ENCODE measurements at regions not wholly inside any gene's neighbourhood (a gene's known extent, or its start where the extent isn't known, plus 50 kb on each side); places are given as distances from the start of the nearest gene placed in this dataset.

DNA sequence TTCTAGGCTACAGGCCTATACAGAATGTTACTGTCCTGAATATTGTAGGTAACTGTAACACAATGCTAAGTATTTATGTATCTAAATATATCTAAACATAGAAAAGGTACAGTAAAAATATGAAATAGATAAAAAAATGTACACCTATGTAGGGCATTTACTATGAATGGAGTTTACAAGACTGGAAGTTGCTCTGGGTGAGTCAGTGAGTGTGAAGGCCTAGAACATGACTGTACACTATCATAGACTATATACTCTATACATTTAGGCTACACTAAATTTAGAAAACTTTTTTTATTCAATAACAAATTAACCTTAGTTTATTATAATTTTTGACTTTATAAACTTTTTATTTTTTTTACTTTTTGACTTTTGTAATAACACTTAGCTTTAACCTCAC, 136.9 kb downstream of the DUSP10 start:
- DNase-seq (ENCODE audit: low read depth), result no peak
- no peak for TF ChIP-seq CTCF (conservative IDR thresholded peaks at IDR 0.05; ENCODE audit: low read depth, low read length)

GRCh38 chr1:221605569-221605968, 136.3 kb downstream of the DUSP10 start:
- no peak overlapping the region for H3K4me3 ChIP-seq (ENCODE audit: low read length)
- no peak for TF ChIP-seq CTCF (conservative IDR thresholded peaks at IDR 0.05; ENCODE audit: low read depth, low read length)
- DNase-seq (ENCODE audit: low read depth), result no peak

More for the DNA sequence above, 136.9 kb downstream of the DUSP10 start:
- H3K4me3 ChIP-seq (ENCODE audit: low read length), result no peak overlapping the region

GRCh38 chr1:221606256-221606655, 135.6 kb downstream of the DUSP10 start:
- DNase-seq (ENCODE audit: low read depth), result no peak
- TF ChIP-seq CTCF (conservative IDR thresholded peaks at IDR 0.05; ENCODE audit: low read depth, low read length), result no peak
- H3K4me3 ChIP-seq (ENCODE audit: low read length), result no peak overlapping the region

GRCh38 chr1:221608835-221609320, 133.0 kb downstream of the DUSP10 start:
- H3K4me3 ChIP-seq (ENCODE audit: low read length), result no peak overlapping the region
- no peak for DNase-seq (ENCODE audit: low read depth)
- TF ChIP-seq CTCF (conservative IDR thresholded peaks at IDR 0.05; ENCODE audit: low read depth, low read length), result no peak

DNA sequence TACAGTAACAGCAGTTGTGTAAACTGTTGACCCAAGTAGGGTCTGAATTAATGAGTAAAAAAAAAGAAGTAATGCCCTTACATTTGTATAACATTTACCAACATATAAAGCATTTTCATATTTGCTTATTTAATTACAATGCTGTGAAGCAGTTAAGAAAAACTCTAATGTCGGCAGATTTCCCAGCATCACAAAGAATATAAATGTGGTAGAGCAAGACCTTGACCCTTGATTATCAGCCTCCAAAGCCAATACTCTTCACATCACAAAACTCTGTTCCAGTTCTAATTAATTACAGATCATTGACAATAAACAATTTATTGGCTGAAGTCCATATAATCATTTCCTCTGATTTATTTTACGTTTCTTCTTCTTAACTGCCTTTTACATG, 130.2 kb downstream of the DUSP10 start:
- TF ChIP-seq CTCF (conservative IDR thresholded peaks at IDR 0.05; ENCODE audit: low read depth, low read length), result no peak
- no peak for DNase-seq (ENCODE audit: low read depth)
- no peak overlapping the region for H3K4me3 ChIP-seq (ENCODE audit: low read length)

- no peak for TF ChIP-seq CTCF (conservative IDR thresholded peaks at IDR 0.05; ENCODE audit: low read depth, low read length)
- DNase-seq (ENCODE audit: low read depth), result peak; percentile 75
- no peak overlapping the region for H3K4me3 ChIP-seq (ENCODE audit: low read length)
These were observed 129.7 kb downstream of the DUSP10 start for GRCh38 chr1:221612047-221612777.

Measured in retinal pigment epithelial cell (primary cell).